ENCODE measurements at regions not wholly inside any gene's neighbourhood (a gene's known extent, or its start where the extent isn't known, plus 50 kb on each side); places are given as distances from the start of the nearest gene placed in this dataset.

- TF ChIP-seq CHD1 (IDR thresholded peaks at IDR 0.05; ENCODE audit: low read depth, low read length) (no peak), HCFC1 (IDR thresholded peaks at IDR 0.05; ENCODE audit: low read length) (no peak), EED (IDR thresholded peaks at IDR 0.05; ENCODE audit: low read depth) (no peak), KDM1A (IDR thresholded peaks at IDR 0.05; ENCODE audit: borderline replicate concordance) (no peak), NR2F1 (conservative IDR thresholded peaks at IDR 0.05) (no peak), RAD21 (IDR thresholded peaks at IDR 0.05; ENCODE audit: insufficient read depth, low read depth, low read length) (no peak), E2F4 (IDR thresholded peaks at IDR 0.05; ENCODE audit: low read depth, low read length) (no peak), ATF2 (IDR thresholded peaks at IDR 0.05; ENCODE audit: low read length) (no peak), SMAD5 (IDR thresholded peaks at IDR 0.05; ENCODE audit: low read depth) (no peak), SREBF2 (IDR thresholded peaks at IDR 0.05; ENCODE audit: low read length) (no peak), E2F8 (IDR thresholded peaks at IDR 0.05; ENCODE audit: low read depth, partially characterized antibody) (no peak)
Observed at GRCh38 chr6:115668211-115668610, 392.5 kb downstream of the FRK start (continued).
